NCI-H524 (cell line): ENCODE measurements at regions not wholly inside any gene's neighbourhood (a gene's known extent, or its start where the extent isn't known, plus 50 kb on each side); places are given as distances from the start of the nearest gene placed in this dataset.

ENCODE experiments used
- DNase-seq, 2 experiments: peaks; one replicate each; lab custom pipeline; 2025; lab: John Stamatoyannopoulos, UW

GRCh38 chr4:32417113-32417704, 1697.0 kb downstream of the PCDH7 start:
- no peak for DNase-seq

- no peak for DNase-seq
Measured at GRCh38 chr4:32423267-32423666, 1703.1 kb downstream of the PCDH7 start.

GRCh38 chr4:32425243-32425642, 1705.1 kb downstream of the PCDH7 start:
- no peak for DNase-seq

- DNase-seq, result no peak
Measured at GRCh38 chr4:32427566-32427965, 1707.4 kb downstream of the PCDH7 start.

DNA sequence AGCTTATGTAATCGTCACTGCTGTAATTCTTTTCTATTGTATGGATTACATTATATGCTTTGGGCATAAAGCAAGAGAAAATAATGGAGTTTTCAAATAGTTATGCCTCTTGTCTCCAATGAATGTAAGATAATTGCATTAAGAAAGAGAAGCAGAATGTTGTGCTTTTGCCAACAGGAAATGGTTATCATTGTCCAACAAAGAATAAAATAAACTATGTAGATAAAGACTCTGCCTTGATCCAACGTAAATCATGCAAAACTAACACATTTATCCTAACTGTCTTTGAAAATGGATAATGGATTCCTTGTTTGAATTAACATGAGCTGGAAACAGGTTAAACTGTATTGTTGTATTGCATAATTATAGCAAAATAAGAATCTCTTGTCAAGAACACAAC, 1709.0 kb downstream of the PCDH7 start:
- no peak for DNase-seq

DNA sequence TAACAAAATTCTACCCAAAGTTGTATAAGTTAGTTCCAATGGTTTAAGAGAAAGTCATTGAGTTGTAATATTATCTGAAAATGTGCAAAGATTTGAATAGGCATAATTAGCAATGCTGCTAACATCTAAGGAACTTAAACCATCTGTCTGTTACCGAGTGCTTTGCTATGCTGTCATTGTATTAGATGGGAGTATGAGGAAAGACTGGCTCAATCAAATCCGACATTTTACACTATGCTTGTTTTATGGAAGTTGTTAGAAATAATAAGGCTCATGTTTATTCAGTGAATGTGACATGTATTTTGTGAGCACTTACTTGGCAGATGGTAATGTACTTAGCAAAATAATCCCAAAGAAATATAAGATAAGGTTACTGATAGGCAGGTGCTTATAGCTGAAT, 1715.1 kb downstream of the PCDH7 start:
- peak; percentile 38 to 92 for DNase-seq

- DNase-seq, result peak in 1 of 2 experiments; percentile 30
Measured at GRCh38 chr4:32436816-32437215, 1716.6 kb downstream of the PCDH7 start.

DNA sequence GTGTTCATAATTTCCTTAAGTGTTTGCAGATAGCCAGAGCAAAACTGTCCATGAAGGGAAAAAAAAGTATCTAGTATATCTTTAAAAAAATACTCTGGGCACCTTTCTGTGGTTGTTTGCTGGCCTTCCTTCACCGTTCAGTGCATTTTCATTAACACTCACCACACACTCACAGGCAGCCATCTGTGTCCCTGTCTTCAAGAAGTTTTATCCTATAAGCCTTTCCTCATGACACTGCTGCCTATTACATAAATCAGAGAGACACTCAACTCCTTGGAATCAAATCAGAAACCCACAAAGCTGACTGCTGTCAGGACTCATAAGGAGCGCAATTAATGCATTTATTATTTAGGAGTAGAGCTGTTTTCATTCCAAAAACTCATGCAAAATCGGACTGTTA, 1720.2 kb downstream of the PCDH7 start:
- DNase-seq, result peak; percentile 91 to 93

- no peak for DNase-seq
Measured at GRCh38 chr4:32454482-32454881, 1734.3 kb downstream of the PCDH7 start.

DNA sequence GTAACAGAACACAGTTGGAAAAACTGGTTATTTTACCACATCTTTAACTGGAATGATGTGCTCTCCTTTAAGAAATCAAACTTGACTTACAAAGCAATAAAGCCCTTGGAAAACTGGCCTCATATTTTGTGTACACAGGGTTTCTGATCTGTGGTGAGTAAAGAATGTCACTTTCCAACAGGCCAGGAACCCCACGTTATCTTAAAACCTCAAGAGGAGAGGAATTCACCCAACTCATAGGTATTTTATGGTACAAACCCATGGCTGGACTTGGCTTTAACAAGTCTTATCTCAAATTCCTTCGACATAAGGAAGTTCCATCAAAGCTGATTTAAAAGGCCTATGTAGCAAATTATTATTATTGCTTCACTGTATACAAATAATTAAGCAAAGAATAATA, 1735.1 kb downstream of the PCDH7 start:
- DNase-seq, result no peak

DNA sequence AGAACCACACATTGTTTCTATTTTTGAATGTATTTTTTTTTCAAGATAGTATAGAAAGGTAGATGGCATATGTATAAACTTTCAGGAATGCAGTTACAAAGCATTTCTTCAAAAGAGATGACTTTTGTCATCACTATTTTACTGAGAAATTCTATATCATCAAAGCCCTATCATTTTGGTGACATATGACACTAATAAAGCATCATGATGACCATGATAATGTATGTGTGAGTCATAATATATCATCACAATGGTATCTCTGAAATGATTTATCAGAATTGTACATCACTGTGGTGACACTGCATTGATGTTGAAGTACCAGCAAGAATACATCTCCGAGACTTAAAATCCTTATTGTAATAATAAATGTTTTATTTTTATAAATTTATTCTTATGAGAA, 1740.8 kb downstream of the PCDH7 start:
- DNase-seq, result no peak

DNA sequence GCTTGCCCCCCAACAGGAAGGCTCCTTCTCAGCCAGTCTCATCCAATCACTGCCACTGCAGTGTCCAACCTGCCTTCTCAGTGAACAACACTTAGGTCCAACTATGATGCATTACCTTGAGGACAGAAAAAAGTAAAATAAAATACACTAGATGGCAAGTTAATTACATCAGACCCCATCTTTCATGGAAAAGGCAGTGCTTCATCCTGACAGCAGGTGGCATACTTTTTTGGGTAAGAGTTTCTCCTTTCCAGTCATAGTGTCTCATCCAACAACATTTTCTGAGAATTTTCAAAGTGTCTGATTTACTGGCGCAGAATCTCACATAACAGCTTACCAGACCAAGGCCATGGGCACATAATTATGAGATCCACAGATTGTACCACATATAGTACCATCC, 1742.8 kb downstream of the PCDH7 start:
- DNase-seq, result peak in 1 of 2 experiments; percentile 5

- no peak for DNase-seq
Measured at GRCh38 chr4:32470087-32470585, 1750.0 kb downstream of the PCDH7 start.

DNA sequence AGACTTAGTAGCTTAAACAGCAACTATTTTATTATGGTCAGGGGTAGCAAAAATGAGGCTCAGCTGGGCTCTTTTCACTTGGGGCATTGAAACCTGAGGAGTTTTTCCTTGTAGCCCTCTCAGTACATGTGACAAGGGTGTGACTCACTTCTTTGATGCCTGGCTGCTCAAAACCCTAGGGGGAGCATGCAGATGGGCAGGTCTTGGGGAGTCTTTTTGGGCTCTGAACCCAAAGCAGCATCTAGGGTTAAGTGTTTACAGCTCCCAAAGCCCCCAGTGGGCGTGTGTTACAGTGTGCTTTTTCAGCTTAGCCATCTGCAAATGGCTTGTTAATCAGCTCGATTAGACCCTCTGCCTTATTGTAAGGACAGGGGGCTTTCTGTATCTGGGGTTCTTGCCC, 1752.7 kb downstream of the PCDH7 start:
- DNase-seq, result no peak

DNA sequence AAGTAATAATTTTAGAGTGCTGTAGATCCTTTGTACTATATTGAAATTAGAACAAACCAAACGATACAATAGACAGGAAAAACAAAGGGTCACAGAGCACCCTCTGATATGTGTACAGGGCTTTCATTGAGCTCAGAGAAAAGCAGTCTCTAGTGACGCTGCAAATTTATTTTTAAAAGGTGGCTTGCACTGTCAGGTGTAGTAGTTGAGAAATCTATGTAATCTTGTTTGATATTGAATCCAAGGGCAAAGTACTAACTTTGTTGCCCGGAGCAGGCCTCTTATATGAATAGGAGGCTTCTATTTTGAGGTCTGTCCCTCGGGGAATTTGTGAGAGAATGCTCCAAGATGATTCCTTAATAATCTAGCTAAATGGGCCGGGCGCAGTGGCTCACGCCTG, 1755.5 kb downstream of the PCDH7 start:
- no peak for DNase-seq

- peak in 1 of 2 experiments; percentile 44 for DNase-seq
Measured at GRCh38 chr4:32477518-32477917, 1757.3 kb downstream of the PCDH7 start.

- no peak for DNase-seq
Measured at GRCh38 chr4:32485956-32486355, 1765.8 kb downstream of the PCDH7 start.

DNA sequence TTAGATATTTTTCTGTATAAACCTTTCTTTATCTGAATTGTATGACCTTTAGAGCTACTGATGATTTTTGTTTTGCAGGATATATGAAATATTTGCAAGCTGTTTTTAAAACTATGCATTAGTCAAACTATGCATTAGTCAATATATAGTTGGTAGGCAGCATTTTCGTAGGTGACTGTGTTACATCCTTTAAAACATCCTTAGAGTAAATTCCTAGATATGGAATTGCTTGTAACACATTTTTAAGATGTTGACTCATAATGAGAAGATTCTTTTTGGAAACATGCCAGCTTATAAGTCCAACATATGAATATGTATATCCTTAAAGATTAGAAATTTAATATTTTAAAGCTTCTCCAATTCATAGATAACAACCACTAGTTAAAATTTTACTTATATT, 1768.5 kb downstream of the PCDH7 start:
- DNase-seq, result no peak

DNA sequence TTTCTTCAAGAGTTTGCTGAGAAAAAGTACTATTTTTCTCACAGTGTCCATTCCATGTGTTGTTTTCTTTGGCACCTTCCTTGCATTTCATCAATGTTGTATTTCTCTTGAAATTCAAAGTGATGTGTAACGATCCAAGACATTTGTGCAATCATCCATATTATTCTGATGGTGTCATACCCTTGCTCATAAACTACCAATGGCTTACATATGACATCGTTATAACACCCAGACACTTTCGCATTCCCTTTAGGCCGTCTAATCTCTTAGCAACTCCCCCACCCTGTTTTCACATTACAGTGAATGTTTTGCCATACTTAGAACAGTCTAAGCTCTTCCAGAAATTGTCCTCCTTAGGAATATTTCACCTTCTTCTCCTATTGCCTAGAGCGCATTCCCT, 1779.0 kb downstream of the PCDH7 start:
- no peak for DNase-seq

- DNase-seq, result no peak
Measured at GRCh38 chr4:32503241-32503640, 1783.1 kb downstream of the PCDH7 start.

DNA sequence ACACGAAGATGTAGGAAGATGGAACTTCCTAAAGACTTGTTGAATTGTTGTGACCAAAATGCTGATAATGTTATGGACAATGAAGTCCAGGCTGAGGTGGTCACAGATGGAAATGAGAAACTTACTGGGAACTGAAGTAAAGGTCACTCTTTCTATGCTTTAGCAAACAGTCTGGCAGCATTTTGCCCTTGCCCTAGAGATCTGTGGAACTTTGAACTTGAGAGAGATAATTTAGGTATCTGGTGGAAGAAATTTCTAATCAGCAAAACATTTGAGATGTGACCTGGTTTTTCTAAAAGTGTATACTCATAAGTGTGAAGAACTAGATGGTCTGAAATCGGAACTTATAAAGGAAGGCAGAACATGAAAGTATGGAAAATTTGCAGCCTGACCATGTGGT, 1785.9 kb downstream of the PCDH7 start:
- no peak for DNase-seq

DNA sequence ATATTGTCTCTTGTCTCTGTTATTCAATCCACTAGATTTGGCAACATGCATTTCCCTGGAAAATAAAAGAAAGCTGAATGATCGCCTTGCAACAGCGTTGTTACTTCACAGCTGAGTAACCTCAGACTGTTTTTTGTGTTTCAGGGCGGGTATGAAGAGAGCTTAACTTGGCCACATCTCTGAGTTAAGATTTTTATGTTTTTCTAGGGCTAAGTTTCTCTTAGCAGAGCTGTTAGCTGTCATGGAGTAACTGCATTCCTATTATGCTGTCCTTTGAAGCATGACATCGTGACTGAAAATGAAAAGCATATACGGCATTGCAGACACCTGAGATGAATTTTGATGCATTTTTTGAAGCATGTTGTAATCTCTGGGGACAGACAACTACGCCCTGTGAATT, 1798.9 kb downstream of the PCDH7 start:
- no peak for DNase-seq

GRCh38 chr4:32525420-32525819, 1805.3 kb downstream of the PCDH7 start:
- DNase-seq, result no peak

- DNase-seq, result no peak
Measured at GRCh38 chr4:32544846-32545245, 1824.7 kb downstream of the PCDH7 start.
